ENCODE measurements at regions not wholly inside any gene's neighbourhood (a gene's known extent, or its start where the extent isn't known, plus 50 kb on each side); places are given as distances from the start of the nearest gene placed in this dataset.

- H3K4me1 ChIP-seq (ENCODE audit: insufficient read depth, low read length) = peaks cover 31% of the 10 kb centered on the region
- no peaks in the 10 kb centered on the region for H3K36me3 ChIP-seq (ENCODE audit: insufficient read depth, low read length)
- H3K9me3 ChIP-seq (ENCODE audit: control insufficient read depth, insufficient read depth, low read length) = no peaks in the 10 kb centered on the region; the same call in 1 of the 2 replicates
- no peak overlapping the region for H3K9ac ChIP-seq (ENCODE audit: low read depth, low read length)
These were observed 270.3 kb upstream of the NEBL start for GRCh38 chr10:21167288-21168010.

GRCh38 chr10:21166557-21167287 is 269.6 kb upstream of the NEBL start:
- no peaks in the 10 kb centered on the region for H3K36me3 ChIP-seq (ENCODE audit: insufficient read depth, low read length)
- no peaks in the 10 kb centered on the region; the same call in 1 of the 2 replicates for H3K9me3 ChIP-seq (ENCODE audit: control insufficient read depth, insufficient read depth, low read length)
- peaks cover 27% of the 10 kb centered on the region for H3K4me1 ChIP-seq (ENCODE audit: insufficient read depth, low read length)
- no peak overlapping the region for H3K9ac ChIP-seq (ENCODE audit: low read depth, low read length)

- no peaks in the 10 kb centered on the region for H3K36me3 ChIP-seq (ENCODE audit: insufficient read depth, low read length)
- no peaks in the 10 kb centered on the region; the same call in 1 of the 2 replicates for H3K9me3 ChIP-seq (ENCODE audit: control insufficient read depth, insufficient read depth, low read length)
- peaks cover 25% of the 10 kb centered on the region for H3K4me1 ChIP-seq (ENCODE audit: insufficient read depth, low read length)
- H3K9ac ChIP-seq (ENCODE audit: low read depth, low read length) = no peak overlapping the region
These were observed 268.4 kb upstream of the NEBL start for GRCh38 chr10:21165489-21165888.

GRCh38 chr10:21164687-21165086 is 267.6 kb upstream of the NEBL start:
- no peaks in the 10 kb centered on the region; the same call in 1 of the 2 replicates for H3K9me3 ChIP-seq (ENCODE audit: control insufficient read depth, insufficient read depth, low read length)

GRCh38 chr10:21162948-21163347 is 265.8 kb upstream of the NEBL start:
- no peaks in the 10 kb centered on the region; the same call in 1 of the 2 replicates for H3K9me3 ChIP-seq (ENCODE audit: control insufficient read depth, insufficient read depth, low read length)
- H3K9ac ChIP-seq (ENCODE audit: low read depth, low read length) = no peak overlapping the region
- no peaks in the 10 kb centered on the region for H3K36me3 ChIP-seq (ENCODE audit: insufficient read depth, low read length)
- peaks cover 29% of the 10 kb centered on the region for H3K4me1 ChIP-seq (ENCODE audit: insufficient read depth, low read length)

More at GRCh38 chr10:21164687-21165086, 267.6 kb upstream of the NEBL start:
- H3K9ac ChIP-seq (ENCODE audit: low read depth, low read length) = no peak overlapping the region
- no peaks in the 10 kb centered on the region for H3K36me3 ChIP-seq (ENCODE audit: insufficient read depth, low read length)
- peaks cover 25% of the 10 kb centered on the region for H3K4me1 ChIP-seq (ENCODE audit: insufficient read depth, low read length)

GRCh38 chr10:21161647-21162046 is 264.5 kb upstream of the NEBL start:
- H3K36me3 ChIP-seq (ENCODE audit: insufficient read depth, low read length) = no peaks in the 10 kb centered on the region
- peaks cover 29% of the 10 kb centered on the region for H3K4me1 ChIP-seq (ENCODE audit: insufficient read depth, low read length)
- no peak overlapping the region; the same call in 1 of the 2 replicates for H3K9ac ChIP-seq (ENCODE audit: low read depth, low read length)
- no peaks in the 10 kb centered on the region; the same call in 1 of the 2 replicates for H3K9me3 ChIP-seq (ENCODE audit: control insufficient read depth, insufficient read depth, low read length)

GRCh38 chr10:21161090-21161625 is 264.0 kb upstream of the NEBL start:
- Histone ChIP-seq H3K4me1 (ENCODE audit: insufficient read depth, low read length) (peaks cover 29% of the 10 kb centered on the region), H3K36me3 (ENCODE audit: insufficient read depth, low read length) (no peaks in the 10 kb centered on the region), H3K9ac (ENCODE audit: low read depth, low read length) (no peak overlapping the region), H3K9me3 (ENCODE audit: control insufficient read depth, insufficient read depth, low read length) (no peaks in the 10 kb centered on the region; the same call in 1 of the 2 replicates)

GRCh38 chr10:21160116-21160515 is 263.0 kb upstream of the NEBL start:
- Histone ChIP-seq H3K36me3 (ENCODE audit: insufficient read depth, low read length) (no peaks in the 10 kb centered on the region), H3K9ac (ENCODE audit: low read depth, low read length) (no peak overlapping the region), H3K9me3 (ENCODE audit: control insufficient read depth, insufficient read depth, low read length) (no peaks in the 10 kb centered on the region; the same call in 1 of the 2 replicates), H3K4me1 (ENCODE audit: insufficient read depth, low read length) (peaks cover 32% of the 10 kb centered on the region)

GRCh38 chr10:21159669-21160068 is 262.6 kb upstream of the NEBL start:
- Histone ChIP-seq H3K36me3 (ENCODE audit: insufficient read depth, low read length) (no peaks in the 10 kb centered on the region), H3K4me1 (ENCODE audit: insufficient read depth, low read length) (peaks cover 32% of the 10 kb centered on the region), H3K9ac (ENCODE audit: low read depth, low read length) (no peak overlapping the region), H3K9me3 (ENCODE audit: control insufficient read depth, insufficient read depth, low read length) (no peaks in the 10 kb centered on the region; the same call in 1 of the 2 replicates)

- Histone ChIP-seq H3K9ac (ENCODE audit: low read depth, low read length) (no peak overlapping the region), H3K4me1 (ENCODE audit: insufficient read depth, low read length) (peaks cover 32% of the 10 kb centered on the region), H3K9me3 (ENCODE audit: control insufficient read depth, insufficient read depth, low read length) (no peaks in the 10 kb centered on the region; the same call in 1 of the 2 replicates), H3K36me3 (ENCODE audit: insufficient read depth, low read length) (no peaks in the 10 kb centered on the region)
These were observed 261.2 kb upstream of the NEBL start for GRCh38 chr10:21158301-21158700.

GRCh38 chr10:21157664-21158063 is 260.6 kb upstream of the NEBL start:
- Histone ChIP-seq H3K4me1 (ENCODE audit: insufficient read depth, low read length) (peaks cover 32% of the 10 kb centered on the region), H3K9me3 (ENCODE audit: control insufficient read depth, insufficient read depth, low read length) (no peaks in the 10 kb centered on the region; the same call in 1 of the 2 replicates), H3K9ac (ENCODE audit: low read depth, low read length) (no peak overlapping the region), H3K36me3 (ENCODE audit: insufficient read depth, low read length) (no peaks in the 10 kb centered on the region)

- Histone ChIP-seq H3K9me3 (ENCODE audit: control insufficient read depth, insufficient read depth, low read length) (no peaks in the 10 kb centered on the region), H3K4me1 (ENCODE audit: insufficient read depth, low read length) (no peaks in the 10 kb centered on the region; the same call in 1 of the 2 replicates), H3K9ac (ENCODE audit: low read depth, low read length) (no peak overlapping the region), H3K36me3 (ENCODE audit: insufficient read depth, low read length) (no peaks in the 10 kb centered on the region)
These were observed 253.1 kb upstream of the NEBL start for GRCh38 chr10:21150166-21150565.

- Histone ChIP-seq H3K9me3 (ENCODE audit: control insufficient read depth, insufficient read depth, low read length) (no peaks in the 10 kb centered on the region), H3K4me1 (ENCODE audit: insufficient read depth, low read length) (no peaks in the 10 kb centered on the region), H3K9ac (ENCODE audit: low read depth, low read length) (no peak overlapping the region), H3K36me3 (ENCODE audit: insufficient read depth, low read length) (no peaks in the 10 kb centered on the region)
These were observed 249.3 kb upstream of the NEBL start for GRCh38 chr10:21146436-21146789.

- H3K36me3 ChIP-seq (ENCODE audit: insufficient read depth, low read length) = no peaks in the 10 kb centered on the region
- no peak overlapping the region for H3K9ac ChIP-seq (ENCODE audit: low read depth, low read length)
- no peaks in the 10 kb centered on the region for H3K9me3 ChIP-seq (ENCODE audit: control insufficient read depth, insufficient read depth, low read length)
- H3K4me1 ChIP-seq (ENCODE audit: insufficient read depth, low read length) = no peaks in the 10 kb centered on the region
These were observed 248.8 kb upstream of the NEBL start for GRCh38 chr10:21145751-21146435.
